ENCODE measurements at regions not wholly inside any gene's neighbourhood (a gene's known extent, or its start where the extent isn't known, plus 50 kb on each side); places are given as distances from the start of the nearest gene placed in this dataset.

DNA sequence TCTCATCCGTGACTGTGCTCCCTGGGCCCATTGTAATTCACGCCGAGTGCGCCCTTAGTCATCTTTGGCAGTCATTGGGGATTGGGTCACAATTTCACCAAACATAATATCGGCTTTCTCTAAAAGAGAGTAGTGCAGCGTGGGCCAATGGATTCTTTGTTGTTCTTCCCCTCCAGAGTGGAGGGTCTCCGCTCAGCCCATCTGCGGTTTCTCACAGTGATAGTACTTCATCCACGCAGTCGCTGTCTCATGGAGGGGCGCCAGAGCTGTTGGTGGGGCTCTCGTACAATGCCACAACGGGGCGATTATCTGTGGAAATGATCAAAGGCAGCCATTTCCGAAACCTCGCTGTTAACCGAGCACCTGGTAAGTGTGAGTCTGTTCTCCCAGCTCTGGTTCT is 321.8 kb downstream of the SNAPC1 start:
- DNase-seq (ENCODE audit: low read depth) = no peak

DNA sequence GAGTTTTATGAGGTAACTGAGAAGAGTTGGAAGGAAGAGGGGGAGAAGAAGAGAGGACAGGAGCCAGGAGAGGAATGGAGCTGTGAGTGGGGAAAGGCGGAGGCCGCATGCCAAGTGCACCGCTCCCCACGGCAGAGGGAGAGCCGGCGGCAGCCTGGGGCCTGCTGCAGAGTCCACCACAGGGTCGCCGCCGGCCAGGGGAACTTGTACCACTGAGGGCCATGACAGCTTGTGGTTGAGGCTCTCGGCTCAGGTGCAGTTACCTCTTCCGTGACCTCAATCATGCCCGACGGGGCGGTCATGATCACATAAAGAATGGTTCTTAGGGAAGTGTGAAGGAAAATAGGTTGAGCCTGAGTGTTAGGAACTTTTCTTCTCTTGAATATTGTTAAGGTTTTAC is 325.0 kb downstream of the SNAPC1 start:
- no peak for DNase-seq (ENCODE audit: low read depth)

DNA sequence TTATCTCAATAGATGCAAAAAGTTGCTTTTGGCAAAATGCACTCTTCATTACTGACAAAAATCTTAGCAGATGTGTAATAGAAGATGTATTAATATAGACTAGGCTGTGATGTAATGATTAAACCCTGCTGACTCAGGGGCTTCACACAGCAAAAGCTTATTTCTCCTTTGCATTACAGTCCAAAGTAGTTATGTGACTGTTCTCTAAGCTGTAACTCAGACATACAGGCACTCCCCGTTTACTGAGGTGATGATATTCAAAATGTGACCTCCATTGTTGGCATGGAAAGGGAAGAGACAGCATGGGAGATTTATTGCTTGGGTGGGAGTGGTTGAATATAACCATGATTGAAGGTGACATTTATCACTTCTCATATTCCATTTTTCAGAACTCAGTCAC is 331.5 kb downstream of the SNAPC1 start:
- DNase-seq (ENCODE audit: low read depth) = no peak

DNA sequence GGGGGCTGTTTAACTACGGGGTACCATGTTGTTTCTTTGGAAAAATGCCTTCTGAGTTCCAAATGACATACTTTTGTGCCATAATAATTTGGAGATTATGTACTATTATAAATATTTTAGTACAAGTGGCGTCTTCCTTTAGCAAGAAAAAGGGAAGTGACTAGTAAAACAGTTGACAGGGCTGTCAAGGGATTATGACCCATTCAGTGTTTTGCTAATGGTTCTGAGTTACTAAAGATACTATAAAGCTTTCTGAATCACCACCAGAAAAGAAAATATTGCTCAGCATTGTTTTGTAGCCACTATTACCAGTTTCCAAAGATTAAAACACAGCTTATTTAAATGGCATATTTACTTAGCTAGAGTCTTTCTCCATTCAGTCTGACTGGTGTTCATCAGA is 334.9 kb downstream of the SNAPC1 start:
- DNase-seq (ENCODE audit: low read depth) = peak; percentile 9

DNA sequence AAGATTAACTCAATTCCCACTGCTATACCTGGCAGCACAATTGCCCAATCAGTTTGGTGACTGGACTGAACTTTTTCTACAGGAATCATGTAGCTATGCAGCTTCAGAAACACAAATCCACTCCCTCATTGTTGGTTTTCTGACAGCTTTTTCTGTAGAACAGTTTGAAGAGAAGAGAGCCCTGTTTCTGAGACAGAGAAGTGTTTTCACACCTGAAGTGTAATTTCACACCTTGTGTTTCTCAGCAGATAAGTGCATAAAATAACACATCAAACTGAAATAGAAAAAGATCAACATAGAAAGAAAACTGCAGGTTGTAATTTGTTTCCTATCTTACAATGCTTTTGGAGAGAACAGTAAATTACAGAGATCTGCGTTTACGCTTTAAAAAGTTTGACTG is 335.6 kb downstream of the SNAPC1 start:
- no peak for DNase-seq (ENCODE audit: low read depth)

DNA sequence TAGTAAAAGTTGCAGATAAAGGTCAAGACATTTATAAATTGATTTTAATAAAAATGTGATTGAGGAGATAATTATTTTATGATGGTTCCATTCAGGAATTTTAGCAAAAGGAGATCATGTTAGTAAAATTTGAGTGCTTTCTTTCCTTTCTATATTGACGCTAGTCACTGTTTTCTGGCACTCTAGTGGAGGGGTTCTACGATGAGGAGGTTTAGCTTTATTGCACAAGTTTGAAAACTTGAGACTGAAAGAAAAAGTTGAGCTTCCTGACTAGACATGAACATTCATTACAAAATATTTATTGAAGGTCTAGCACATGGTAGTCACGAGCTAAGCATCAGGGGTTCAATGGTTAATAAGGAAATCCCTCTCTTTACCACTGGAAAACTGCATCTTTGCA is 336.1 kb downstream of the SNAPC1 start:
- DNase-seq (ENCODE audit: low read depth) = no peak

DNA sequence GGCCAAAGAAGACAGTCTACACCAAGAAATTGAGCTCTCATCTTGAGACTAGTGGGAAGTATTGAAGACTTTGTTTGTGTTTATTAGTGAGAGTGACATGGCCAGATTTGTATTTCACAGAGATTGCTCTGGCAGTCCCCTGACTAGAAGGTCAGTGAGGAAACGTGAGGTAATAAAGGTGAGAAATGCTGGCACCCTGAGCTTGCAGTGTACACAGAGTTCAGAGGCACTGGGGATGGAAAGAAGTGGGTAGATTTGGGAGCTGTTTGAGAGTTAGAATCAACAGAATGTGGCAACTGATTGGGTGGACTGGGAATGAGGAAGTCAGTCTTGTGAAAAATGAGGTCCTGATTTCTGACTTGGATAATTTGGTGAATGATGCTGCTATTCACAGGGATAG is 336.9 kb downstream of the SNAPC1 start:
- DNase-seq (ENCODE audit: low read depth) = no peak

DNA sequence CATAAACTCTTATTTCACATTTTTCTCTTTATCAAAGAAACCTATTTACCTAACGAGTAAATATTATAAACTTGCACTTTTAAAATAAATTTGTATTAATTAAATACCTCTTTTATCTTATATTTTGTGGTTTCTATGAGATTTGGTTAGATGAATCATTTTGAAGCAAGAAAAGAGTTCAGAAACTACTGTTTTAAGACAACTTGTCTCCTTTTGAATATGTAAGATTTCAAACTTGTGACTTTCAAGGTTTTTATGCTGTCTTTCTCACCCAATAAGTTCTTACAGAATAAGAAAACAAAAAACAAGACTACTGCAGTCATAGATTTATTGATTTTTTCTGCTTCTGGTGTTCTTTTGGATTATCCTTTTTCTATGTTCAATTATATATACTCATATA is 339.0 kb downstream of the SNAPC1 start:
- DNase-seq (ENCODE audit: low read depth) = no peak

DNA sequence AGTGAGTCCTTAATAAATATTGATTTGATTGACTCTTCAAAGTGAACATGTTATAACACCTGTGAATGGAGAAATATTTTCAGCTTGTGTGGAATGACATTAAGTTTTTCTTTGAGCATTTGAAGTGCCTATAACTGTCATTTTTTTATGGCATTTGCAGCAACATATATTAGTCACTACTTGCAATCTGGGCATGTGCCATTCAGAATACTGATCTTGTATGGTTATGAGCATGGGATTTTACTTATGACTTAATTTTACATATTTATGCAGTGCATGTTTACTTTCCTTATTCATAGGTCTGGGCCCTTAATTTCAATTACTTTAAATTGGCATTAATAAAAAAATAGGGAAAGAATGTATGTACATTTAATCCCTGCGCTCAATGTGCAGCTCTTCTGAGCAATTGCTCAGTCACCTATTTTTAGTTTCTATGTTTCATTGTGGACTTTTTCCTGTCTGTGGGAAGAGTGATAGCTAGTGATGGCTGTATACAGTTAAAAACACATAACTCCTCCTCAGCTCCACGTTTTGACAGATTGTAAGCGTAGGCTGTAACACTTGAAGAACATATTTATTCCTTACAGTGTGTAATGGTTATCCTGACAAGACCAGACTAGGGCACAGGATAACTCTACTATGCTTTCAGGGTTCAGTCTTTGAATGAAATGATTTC is 339.6 kb downstream of the SNAPC1 start:
- no peak for DNase-seq (ENCODE audit: low read depth)

DNA sequence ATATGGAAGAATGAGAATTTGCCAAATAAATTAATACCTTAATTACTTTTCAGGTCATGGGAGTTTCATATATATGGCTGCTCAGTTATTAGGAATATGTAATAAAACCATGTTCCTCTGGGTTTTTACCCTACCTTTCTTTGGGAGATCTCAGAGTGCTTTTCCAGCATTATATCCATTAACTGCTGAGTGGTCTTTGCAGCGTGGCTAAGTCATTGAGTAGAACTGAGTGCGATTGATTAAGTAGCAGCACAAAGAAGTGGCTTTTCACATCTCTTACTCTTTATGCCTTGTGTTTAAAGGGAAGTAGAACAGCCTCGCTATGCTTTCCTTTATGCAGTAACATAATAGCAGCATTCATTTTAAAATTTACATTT is 340.1 kb downstream of the SNAPC1 start:
- no peak for DNase-seq (ENCODE audit: low read depth)

DNA sequence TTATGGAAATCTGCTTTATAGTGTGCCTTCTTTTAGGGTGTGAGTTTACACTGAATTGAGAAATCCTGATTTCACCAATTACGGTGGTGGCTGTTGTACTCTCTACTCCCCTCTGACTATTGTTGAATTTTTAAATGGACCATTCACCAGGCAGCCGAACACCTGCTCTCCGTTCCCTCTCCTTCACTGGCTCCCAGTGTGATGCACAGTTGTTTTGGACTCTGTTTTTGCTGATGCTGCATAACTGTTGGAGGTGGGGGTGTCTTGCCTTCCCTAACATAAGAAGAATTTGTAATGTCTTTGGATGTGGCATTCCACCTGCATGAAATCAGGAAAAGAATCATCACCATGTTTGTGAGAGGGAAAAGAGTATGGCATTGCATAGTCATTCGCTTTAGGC is 341.2 kb downstream of the SNAPC1 start:
- DNase-seq (ENCODE audit: low read depth) = no peak

DNA sequence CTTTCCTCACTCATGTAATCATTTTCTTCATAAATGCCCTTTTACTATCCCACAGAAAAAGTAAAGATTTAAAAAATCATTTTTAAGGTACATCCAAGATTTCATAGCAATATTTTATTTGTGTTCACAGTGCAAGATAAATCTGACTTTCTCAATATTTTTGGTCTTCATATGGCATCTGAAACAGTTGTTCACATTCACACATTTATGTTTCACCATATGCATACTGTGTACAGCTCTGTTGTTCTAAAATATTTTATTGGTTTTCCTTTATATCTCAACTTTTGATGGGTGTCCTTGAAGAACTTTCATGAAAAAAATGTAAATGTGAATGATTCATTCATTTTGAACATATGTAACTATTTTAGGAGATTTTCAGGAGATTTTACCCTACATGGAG is 348.7 kb downstream of the SNAPC1 start:
- DNase-seq (ENCODE audit: low read depth) = no peak

DNA sequence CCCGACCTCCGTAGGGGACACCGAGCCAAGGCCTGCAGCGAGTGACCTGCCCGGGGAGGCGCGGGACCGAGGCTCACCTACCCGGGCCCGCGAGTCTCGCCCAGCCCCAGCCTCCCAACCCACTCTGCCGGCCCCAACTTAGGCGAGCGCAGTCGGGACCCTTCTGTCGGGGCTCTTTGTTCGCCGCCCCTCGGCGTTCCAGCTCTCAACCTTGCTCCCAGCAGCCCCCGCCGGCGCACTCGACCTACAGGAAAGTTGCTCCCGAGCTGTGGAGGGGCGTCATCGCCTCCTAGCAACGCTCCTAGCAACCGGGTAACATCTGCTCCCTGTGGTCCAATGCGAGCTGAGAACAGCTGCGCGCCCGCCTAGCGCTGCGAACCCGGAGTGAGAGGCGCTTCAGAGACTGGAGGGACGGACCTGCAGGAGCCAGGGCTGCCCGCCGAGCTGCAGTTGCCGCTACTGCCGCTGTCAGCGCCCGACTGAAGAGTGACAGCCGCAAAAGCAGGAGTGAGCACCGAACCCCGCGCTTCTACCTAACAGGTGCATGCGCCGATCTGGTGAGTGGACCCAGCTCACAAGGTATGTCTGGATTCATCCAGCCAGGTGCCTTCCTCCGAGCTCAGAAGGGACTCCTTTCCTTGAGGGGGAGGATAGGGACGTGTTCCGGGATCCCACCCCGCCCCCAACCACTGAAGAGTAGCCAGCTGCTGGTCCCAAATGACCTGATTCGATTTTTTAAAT is 355.0 kb downstream of the SNAPC1 start:
- peak; percentile 46 for DNase-seq (ENCODE audit: low read depth)

DNA sequence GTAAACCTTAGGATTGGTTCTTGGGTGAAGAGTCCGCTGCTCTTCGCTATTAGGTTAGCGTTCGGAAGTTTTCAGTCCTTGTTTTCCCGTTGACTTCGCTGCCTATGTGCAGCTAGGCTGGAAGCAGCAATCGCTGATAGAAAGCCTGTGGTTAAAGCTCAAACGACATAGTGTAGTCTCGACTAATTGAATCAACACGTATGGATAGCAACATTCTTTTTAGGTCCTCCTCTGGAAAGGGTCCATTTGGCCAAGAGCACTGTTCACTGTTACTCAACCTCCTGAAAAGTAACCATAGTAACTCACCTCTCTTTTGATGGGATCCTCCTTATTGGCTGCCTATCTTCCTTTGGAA is 355.5 kb downstream of the SNAPC1 start:
- DNase-seq (ENCODE audit: low read depth) = no peak

DNA sequence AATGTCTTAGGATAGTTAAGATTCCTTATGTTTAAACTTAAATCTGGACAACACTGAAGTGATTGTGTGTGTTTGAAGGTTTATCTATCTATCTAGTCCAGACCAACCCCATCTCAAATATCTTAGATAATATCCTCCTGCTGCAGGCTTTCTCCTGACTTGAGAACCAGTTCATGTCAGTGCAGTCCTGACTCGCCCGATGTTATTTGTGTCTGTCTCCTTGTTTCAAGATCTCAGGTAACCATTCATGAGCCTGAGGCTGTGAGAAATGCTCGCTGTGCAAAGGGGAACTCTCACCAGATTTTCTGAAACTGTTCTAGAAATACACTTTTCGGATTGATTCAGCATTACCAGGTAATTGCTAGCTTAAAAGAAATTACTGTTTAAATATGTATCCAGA is 356.2 kb downstream of the SNAPC1 start:
- DNase-seq (ENCODE audit: low read depth) = no peak

DNA sequence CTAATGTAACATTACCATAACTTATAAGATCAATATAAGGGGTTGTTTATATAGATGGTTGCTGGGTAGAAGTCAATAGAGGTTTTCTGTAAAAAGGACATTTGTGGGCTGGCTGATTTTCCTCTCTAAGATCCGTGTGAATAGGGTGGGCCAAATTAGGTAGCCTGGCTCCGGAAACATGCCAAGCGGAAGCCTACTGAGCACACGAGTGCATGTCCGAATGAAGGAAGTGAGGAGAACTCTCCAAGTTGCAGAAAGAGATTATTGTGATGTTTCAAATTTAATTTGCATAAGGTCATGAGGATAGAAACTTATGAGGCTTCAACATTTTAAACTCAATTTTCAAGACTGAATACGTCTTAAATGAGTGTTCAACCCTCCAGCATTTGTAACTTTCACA is 356.7 kb downstream of the SNAPC1 start:
- no peak for DNase-seq (ENCODE audit: low read depth)

DNA sequence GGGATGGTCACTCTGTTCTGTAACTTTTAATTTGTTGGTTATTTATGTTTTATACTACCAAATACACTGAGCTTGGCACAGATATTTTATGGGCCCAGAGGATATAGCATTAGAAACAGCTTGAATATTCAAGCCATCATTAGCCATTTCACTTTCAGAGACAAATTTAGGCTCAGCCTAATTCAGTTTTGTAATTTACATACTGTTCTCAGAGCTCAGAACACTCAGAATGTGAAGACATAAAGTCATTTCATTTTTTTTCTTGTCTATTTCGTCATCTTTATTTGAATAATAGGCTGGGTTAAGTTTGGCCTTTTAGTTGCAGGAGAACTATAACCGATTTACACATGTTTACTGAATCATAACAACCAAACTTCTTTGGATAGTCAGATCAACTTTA is 361.7 kb downstream of the SNAPC1 start:
- no peak for DNase-seq (ENCODE audit: low read depth)

DNA sequence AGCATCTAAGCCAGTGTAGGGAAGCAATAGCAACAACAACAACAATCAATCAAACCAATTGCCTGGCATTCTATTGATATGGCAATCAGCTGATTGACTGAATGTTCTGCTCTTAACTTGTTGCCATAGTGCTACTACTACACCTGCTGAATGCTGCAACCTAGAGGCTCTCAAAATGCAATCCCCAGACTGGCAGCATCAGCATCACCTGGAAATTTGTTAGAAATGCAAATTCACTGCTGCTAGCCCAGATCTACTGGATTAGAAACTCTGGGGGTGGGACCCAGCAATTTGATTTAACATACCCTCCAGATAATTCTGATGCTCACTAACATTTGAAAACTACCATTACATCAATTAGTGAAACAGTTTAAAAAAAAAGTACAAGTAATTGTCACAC is 363.6 kb downstream of the SNAPC1 start:
- no peak for DNase-seq (ENCODE audit: low read depth)

DNA sequence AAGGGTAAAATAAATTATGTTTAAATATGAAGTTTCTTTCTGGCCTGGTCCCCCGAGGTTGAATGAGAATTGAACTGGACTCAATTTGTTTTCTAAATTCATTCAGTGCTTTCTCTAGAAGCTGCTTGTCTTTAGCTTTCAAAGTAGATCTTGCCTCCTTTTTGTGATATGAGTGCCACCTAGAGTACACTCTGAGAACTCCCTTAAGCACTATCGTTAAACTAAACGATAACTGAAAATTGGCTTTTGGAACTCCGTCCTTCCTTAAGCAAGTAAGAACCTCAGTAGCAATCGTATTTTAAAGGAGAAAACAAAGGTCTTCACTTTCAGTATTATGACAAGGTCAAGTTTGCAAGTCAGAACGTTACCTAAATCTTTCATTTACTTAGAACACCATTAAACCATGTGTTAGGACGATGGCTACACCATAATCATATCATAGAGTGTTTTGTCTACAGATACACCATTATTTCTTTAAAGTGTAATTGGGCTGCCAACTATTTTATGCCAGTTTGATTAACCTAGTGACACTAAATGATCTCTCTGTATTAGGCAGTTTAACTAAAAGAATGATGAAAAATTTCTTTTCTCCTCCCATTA is 364.8 kb downstream of the SNAPC1 start:
- peak; percentile 72 for DNase-seq (ENCODE audit: low read depth)

DNA sequence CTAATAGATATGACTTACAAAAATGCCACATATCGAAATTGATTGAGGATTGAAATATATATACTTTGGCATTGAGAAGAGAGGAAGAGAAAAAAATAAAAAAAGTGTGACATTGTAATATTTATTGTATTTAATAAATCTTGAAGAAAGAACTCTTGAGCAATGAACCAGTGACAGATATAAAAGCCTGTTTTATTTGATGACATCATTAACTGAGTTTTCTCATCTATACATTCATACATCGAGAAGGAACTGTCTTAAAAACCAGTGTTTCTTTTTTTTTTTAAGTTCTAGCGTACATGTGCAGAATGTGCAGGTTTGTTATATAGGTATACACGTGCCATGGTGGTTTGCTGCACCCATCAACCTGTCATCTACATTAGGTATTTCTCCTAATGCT is 368.2 kb downstream of the SNAPC1 start:
- no peak for DNase-seq (ENCODE audit: low read depth)

DNA sequence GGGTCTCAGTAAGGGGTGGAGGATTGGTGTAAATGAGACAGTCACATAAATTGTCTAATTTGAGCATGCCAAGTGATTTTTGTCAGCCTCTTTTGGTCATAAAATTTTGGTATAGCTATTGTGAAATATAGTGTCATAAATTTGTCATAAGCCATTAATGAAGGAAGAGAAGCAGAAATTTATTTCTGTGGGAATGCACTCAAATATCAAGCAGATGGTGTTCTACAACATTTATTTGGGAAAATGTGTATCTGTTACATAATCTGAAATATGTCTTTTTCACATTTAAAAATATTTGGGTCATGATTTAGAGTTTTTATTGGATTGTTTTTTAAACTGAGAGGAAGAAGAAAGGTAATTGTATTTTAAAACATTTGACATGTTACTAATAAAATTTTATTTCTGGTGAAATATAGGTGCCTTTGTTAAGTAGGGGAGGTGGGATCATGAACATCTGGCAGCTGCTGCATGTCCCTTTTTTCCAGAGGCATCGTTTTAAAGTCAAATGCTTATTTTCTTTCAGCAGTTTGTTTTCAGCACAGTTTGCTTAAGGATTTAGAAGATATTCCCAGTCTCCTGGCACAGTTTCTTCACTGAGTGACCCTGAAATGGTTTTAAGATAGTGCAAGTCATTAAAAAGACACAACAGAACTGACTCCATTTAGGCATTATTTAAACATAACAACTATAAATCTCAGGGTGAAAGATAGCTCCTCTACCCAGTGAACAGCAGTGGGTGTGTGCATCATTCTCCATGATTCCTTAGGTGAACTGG is 371.7 kb downstream of the SNAPC1 start:
- no peak for DNase-seq (ENCODE audit: low read depth)

DNA sequence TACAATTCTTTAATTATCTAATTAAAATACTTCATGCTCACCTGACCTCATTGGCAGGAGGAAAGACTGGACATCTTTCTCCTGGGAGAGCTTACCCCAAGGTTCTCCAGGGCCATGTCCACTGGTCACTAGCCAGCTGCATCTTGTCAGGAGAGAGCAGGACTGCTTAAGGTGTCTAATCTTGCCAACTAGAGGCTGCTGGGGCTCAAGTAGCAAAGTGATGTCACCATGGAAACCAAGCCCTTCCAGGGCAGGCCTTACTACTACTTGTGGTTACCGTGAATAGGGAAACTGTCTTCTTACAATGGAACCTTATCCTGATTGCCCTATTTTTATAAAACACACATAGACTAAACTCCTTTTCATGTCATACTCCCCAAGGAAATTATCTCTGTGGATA is 376.4 kb downstream of the SNAPC1 start:
- no peak for DNase-seq (ENCODE audit: low read depth)

DNA sequence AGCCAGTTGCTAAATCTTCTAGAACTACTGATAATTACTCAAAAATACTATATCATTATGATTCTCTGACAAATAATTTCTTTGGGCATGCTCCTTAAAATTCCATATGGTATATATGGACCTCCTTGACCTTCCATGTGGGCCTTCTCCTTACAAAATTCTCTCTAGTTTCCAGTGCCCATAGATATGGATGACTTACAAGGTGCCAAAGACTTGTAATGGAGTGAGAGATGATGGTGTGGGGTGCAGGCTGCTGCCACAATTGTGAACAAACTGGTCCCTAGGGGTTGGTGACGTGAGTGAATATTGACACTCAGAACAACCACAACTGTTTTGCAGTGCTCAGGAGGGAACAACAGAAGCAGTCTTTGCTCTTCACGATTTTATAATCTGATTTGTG is 378.9 kb downstream of the SNAPC1 start:
- DNase-seq (ENCODE audit: low read depth) = no peak

Data from renal cortical epithelial cell (primary cell).